ENCODE measurements at regions not wholly inside any gene's neighbourhood (a gene's known extent, or its start where the extent isn't known, plus 50 kb on each side); places are given as distances from the start of the nearest gene placed in this dataset.
A peak's percentile ranks its signal among the peaks of the same experiment; 100 is the strongest.

GRCh38 chr2:180077295-180077906 is 70.3 kb upstream of the CWC22 start:
- Histone ChIP-seq H3K27me3 (replicated peaks in 1 of 7) (no peaks in the 10 kb centered on the region), H3K9me3 (peaks cover 0 to 17% (median 2%) of the 10 kb centered on the region in 8 donors), H3K4me1 (no peaks in the 10 kb centered on the region), H3K4me3 (no peak overlapping the region), H3K27ac (no peak overlapping the region), H3K36me3 (no peaks in the 10 kb centered on the region)
- intact Hi-C loops (cut with DNase I; ENCODE audit: low total_unique reads), result no loop called here
- TF ChIP-seq, protein P1, sequence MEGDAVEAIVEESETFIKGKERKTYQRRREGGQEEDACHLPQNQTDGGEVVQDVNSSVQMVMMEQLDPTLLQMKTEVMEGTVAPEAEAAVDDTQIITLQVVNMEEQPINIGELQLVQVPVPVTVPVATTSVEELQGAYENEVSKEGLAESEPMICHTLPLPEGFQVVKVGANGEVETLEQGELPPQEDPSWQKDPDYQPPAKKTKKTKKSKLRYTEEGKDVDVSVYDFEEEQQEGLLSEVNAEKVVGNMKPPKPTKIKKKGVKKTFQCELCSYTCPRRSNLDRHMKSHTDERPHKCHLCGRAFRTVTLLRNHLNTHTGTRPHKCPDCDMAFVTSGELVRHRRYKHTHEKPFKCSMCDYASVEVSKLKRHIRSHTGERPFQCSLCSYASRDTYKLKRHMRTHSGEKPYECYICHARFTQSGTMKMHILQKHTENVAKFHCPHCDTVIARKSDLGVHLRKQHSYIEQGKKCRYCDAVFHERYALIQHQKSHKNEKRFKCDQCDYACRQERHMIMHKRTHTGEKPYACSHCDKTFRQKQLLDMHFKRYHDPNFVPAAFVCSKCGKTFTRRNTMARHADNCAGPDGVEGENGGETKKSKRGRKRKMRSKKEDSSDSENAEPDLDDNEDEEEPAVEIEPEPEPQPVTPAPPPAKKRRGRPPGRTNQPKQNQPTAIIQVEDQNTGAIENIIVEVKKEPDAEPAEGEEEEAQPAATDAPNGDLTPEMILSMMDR (IDR thresholded peaks at IDR 0.05 in 8 of 11, conservative IDR thresholded peaks at IDR 0.05 in 3 of 11), result peak in 7 of 11 experiments; percentile 15 to 47 (median 28)
- TF ChIP-seq POLR2AphosphoS5 (IDR thresholded peaks at IDR 0.05), result no peak
- DNase-seq, result no peak
- 10 to 21% (median 14%) methylated on average over 3 of the region's 3 CpGs for WGBS, 5 donors

DNA sequence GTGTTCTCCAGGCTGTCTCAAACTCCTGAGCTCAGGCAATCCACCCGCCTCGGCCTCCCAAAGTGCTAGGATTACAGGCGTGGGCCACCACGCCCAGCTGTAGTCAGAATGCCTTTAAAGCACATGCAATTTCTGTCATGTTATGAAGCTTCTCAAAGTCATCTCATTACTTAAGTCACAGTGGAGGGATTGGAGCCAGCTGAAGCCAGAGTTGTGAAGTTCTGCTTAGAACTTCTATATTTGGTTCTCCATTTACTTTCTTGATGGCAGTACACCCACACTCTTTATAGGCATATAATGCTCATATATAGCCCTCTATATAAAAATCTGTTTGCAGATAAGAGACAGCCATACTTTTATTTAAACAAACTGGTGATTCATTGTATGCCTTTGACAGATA is 68.8 kb upstream of the CWC22 start:
- H3K9me3 ChIP-seq, result peaks cover 0 to 3% (median 0%) of the 10 kb centered on the region in 8 donors
- intact Hi-C loops (cut with DNase I; ENCODE audit: low total_unique reads), result no loop called here
- no peak overlapping the region for H3K4me3 ChIP-seq
- TF ChIP-seq POLR2A (IDR thresholded peaks at IDR 0.05), result no peak
- TF ChIP-seq, protein P1 (IDR thresholded peaks at IDR 0.05 in 8 of 11, conservative IDR thresholded peaks at IDR 0.05 in 3 of 11), result no peak
- no peak for TF ChIP-seq POLR2AphosphoS5 (IDR thresholded peaks at IDR 0.05)
- no peaks in the 10 kb centered on the region for H3K36me3 ChIP-seq
- 69 to 93% (median 88%) methylated on average over 4 of the region's 4 CpGs for WGBS, 5 donors
- no peak for DNase-seq
- H3K4me1 ChIP-seq, result no peaks in the 10 kb centered on the region
- H3K27ac ChIP-seq, result no peak overlapping the region
- H3K27me3 ChIP-seq (replicated peaks in 1 of 7), result no peaks in the 10 kb centered on the region

DNA sequence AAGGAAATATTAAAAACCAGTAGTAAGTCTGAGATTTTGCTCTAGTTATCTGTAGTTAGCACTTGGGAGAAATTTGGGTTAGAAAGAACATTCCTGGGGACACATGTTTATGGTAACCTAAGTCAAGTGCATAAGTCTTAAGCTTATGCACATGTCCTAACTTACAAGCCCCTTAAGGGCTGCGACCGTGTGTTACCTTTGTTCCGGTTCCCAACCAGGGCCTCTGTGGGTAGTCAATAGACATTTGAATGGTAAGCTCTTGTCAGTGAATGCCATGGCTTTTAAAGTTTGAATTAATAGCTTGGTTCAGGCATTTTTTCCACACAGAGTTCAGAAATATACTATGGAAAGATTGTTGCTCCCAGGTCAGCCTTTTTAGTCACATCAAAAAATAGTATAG is 64.7 kb upstream of the CWC22 start:
- TF ChIP-seq, protein P1 (IDR thresholded peaks at IDR 0.05 in 8 of 11, conservative IDR thresholded peaks at IDR 0.05 in 3 of 11), result no peak
- TF ChIP-seq POLR2A (IDR thresholded peaks at IDR 0.05) (no peak), POLR2AphosphoS5 (IDR thresholded peaks at IDR 0.05) (no peak)
- Histone ChIP-seq H3K4me1 (no peaks in the 10 kb centered on the region), H3K36me3 (no peaks in the 10 kb centered on the region), H3K9me3 (peaks cover 0 to 22% (median 13%) of the 10 kb centered on the region in 8 donors), H3K27me3 (replicated peaks in 1 of 7) (no peaks in the 10 kb centered on the region), H3K27ac (no peak overlapping the region), H3K4me3 (no peak overlapping the region)
- WGBS, 5 donors, result 75 to 89% (median 83%) methylated on average over 3 of the region's 3 CpGs
- intact Hi-C loops (cut with DNase I; ENCODE audit: low total_unique reads), result no loop called here
- no peak for DNase-seq

GRCh38 chr2:180063494-180064092 is 56.5 kb upstream of the CWC22 start:
- H3K36me3 ChIP-seq, result no peaks in the 10 kb centered on the region
- intact Hi-C loops (cut with DNase I; ENCODE audit: low total_unique reads), result no loop called here
- no peak overlapping the region for H3K27ac ChIP-seq
- H3K9me3 ChIP-seq, result no peaks in the 10 kb centered on the region
- TF ChIP-seq, protein P1 (IDR thresholded peaks at IDR 0.05 in 8 of 11, conservative IDR thresholded peaks at IDR 0.05 in 3 of 11), result no peak
- TF ChIP-seq POLR2A (IDR thresholded peaks at IDR 0.05), result no peak
- TF ChIP-seq POLR2AphosphoS5 (IDR thresholded peaks at IDR 0.05), result no peak
- DNase-seq, result no peak
- no peaks in the 10 kb centered on the region for H3K4me1 ChIP-seq
- 72 to 89% (median 79%) methylated on average over 5 of the region's 5 CpGs for WGBS, 5 donors
- H3K27me3 ChIP-seq (replicated peaks in 1 of 7), result no peaks in the 10 kb centered on the region
- no peak overlapping the region for H3K4me3 ChIP-seq

Measured in spleen (tissue), 11 donors.